Femur (tissue), 1 donor: ENCODE measurements at regions not wholly inside any gene's neighbourhood (a gene's known extent, or its start where the extent isn't known, plus 50 kb on each side); places are given as distances from the start of the nearest gene placed in this dataset.
A peak's percentile ranks its signal among the peaks of the same experiment; 100 is the strongest.
"Not testable (repeated sequence)": the region's sequence is repeated elsewhere in the genome, so short reads cannot be mapped to it uniquely, and the experiment has no call there.

Experiments
- DNase-seq: peaks from one replicate; pipeline ENCODE4 v3.0.0-alpha.2; 2017

DNA sequence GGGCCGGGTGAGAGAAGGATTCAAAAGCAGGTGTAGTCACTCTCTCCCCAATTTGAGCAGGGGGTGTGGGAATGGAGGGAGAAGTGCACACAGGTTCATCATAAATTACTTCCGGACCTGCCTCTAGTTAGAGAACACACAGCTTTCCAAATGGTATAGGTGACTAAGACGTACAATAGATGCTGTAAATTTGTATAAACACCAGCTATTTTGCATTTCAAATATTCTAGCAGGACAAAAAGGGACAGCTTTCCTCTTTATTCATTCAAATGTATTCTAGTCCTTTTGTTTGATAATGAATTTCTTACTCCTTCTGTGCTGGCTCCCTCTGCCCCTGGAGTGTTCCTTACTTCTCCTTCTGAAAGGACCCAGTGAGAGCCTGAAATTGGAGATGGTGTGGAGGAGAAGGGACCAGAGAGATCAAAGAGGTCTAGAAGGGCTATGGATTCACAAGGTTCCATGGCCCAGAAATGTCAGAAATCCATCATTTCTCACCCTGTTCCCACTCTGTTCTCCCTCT lies 53.2 kb upstream of the SH3BP4 start:
- DNase-seq: no peak

DNA sequence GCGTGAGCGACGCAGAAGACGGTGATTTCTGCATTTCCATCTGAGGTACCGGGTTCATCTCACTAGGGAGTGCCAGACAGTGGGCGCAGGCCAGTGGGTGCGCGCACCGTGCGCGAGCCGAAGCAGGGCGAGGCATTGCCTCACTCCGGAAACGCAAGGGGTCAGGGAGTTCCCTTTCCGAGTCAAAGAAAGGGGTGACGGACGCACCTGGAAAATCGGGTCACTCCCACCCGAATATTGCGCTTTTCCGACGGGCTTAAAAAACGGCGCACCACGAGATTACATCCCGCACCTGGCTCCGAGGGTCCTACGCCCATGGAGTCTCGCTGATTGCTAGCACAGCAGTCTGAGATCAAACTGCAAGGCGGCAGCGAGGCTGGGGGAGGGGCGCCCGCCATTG lies 63.4 kb upstream of the SH3BP4 start:
- DNase-seq: not testable (repeated sequence)

DNA sequence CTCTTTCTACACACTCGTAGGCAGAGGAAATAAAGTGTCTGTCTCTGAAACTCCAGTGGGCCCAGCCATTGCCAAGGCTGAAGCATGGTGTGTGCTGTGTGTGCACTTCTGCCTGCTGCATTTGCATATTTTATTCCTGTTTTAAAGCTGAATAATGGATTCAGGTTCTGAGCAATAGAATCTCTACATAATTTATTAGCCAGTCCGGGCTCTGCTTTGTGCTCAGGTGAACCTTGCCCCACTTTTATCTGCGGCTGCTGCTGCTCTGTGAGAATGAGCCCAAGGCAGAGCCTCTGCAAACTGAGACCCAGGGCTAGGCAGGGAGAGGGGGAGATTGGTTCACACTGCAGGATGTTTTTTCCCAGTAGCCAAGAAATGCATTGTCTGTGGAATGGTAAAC lies 64.6 kb upstream of the SH3BP4 start:
- no peak for DNase-seq

- no peak for DNase-seq
Measured at GRCh38 chr2:234885886-234886285, 65.9 kb upstream of the SH3BP4 start.

GRCh38 chr2:234885118-234885517 lies 66.7 kb upstream of the SH3BP4 start:
- no peak for DNase-seq

DNA sequence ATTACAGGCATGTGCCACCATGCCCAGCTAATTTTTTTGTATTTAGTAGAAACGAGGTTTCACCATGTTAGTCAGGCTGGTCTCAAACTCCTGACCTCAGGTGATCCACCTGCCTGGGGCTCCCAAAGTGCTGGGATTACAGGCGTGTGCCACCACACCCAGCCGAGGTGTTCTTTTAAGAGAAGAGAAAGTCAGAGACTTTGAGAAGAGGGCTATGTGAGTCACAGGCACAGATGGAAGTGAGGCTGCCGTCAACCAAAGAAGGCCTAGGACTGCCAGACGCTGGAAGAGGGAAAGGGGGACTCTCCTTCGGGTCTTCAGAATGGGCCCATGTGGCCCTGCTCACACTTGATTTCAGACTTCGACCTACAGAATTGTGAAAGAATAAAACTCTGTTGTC lies 67.2 kb upstream of the SH3BP4 start:
- no peak for DNase-seq

DNA sequence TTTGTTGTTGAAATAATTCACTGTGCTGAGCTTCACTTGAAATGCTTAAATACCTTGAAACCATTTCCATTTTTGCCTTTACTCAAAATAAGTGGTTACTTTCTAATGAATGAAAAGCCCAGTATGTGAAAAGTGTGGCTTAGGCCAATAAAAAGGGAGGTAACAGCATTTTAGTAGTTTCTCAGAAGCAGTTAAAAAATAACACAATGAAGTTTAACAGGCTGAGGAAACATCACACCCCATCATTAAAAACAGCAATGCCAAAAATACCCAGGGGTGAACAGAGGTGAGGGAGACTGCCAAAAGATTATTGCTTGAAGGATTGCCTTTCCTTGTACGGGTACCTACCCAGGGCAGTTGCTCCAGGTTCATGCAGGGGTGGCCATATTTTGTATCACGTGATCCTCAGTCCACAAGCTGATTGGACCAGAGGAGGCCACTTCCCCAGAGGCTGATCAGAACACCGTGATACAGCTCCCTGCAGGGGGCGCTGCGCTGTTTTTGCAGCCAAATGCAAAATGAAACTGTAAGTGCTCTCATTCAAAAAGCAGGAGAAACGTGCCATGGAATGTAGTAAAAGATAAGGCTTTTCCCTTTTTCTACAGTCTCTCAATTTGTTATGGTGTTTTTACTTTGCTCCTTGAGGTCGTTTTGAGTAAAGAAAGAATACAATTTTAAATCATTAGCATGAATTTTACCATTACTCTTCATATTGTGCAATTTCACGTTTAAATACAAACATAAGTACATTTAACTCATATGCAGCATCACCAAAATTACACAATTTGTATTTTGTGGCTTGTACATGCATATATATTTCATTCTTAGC lies 70.2 kb upstream of the SH3BP4 start:
- peak; percentile 84 for DNase-seq

DNA sequence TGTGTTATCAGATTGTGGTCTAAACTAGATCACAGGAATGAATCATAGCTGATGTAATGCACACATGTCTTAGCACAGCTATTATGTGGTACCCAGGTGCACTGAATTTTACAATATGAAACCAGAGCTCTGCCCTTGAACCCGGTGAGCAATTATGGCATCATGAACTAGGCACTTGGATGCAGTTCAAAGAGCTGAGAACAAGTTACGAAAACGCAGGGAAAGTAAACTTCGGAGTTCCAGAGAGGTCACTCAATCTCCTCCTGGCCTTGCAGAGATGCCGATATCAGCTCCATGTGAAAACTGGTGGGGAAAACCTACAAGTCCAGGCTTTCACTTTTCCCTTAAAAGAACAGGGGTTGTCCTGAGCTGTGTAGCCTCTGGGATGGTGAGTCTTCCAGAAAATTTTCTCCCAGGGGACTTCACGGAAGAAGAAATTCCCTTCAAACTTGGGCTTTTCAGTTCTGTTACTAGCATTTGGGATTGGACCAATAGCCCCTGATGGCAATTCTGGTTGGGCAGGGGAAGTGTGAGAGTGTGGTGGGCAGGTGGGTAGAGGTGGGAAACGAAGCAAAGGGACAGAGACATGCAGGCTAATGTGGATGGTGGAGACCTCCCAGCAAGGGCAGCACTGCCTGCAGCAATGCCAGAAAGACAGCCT lies 71.1 kb upstream of the SH3BP4 start:
- DNase-seq: no peak

DNA sequence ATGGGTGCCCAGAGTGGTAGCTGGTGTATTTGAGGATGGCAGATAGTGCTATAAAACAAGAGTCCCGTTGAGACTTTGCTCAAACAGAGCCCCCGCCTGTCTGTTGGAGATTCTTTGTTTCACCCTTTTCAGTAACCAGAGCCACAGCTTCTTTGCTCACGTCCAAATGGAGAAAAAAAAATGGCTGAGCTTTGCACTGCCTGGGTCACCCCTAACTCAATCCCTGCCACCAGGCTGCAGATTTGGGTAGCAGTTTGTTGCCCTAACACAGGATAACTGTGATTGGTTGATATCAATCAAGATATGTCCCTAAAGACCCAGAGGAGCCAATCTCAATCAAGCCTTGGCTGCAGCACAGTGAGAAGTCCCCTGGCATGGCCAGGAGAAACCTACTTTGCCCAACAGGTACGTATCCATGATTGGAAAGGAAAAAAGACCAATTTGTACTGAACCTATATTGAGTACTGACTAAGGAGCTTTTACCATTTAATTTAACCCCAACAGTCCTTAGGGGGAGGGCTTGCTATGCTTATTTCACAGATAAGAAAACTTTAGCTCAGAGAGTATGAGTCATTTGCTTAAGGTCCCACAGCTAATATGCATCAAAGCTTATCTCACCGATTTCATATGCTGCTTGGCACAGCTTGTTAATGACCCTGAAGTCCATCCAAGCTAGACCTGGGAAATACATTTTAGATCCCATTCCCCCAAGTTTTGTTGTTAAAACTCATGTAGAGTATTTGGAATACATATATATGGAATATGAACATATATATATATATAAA lies 72.0 kb upstream of the SH3BP4 start:
- DNase-seq: no peak

GRCh38 chr2:234876621-234877020 lies 75.2 kb upstream of the SH3BP4 start:
- DNase-seq: not testable (repeated sequence)

DNA sequence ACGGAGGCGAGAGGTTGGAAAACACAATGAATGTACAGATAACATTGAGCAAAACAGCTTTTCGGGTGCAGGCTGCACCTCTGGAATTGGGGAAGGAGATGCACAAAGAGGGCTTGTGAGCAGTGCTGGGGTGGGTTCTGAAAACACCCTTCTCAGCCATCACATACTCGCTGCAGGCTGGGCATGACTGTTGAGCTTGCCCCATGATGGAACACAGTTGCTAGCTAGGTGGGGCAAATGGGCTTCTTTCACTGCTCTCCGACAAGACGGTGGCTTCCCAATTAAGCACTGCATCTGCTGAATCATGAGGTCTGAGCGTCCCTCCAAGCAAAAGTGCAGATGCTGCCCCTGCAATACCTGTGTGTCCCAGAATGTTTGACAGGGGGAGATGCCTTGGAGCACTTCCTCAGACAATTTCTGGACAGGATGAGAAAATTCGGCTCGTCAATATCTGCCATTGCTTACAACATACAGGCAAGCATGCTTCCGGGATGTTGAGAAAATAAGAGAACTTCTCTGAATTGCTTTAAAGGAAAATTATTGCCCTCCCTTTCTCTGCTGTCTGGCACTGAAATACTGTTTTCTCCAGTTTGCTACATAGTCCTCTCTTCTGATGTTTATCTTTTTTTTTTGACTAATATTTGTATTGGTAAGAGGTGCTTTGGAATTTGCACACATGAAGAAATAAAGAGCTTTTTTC lies 77.3 kb upstream of the SH3BP4 start:
- no peak for DNase-seq

GRCh38 chr2:234873828-234874173 lies 78.0 kb upstream of the SH3BP4 start:
- peak; percentile 44 for DNase-seq

GRCh38 chr2:234873103-234873827 lies 78.6 kb upstream of the SH3BP4 start:
- no peak for DNase-seq

GRCh38 chr2:234869969-234870368 lies 81.8 kb upstream of the SH3BP4 start:
- DNase-seq: no peak

DNA sequence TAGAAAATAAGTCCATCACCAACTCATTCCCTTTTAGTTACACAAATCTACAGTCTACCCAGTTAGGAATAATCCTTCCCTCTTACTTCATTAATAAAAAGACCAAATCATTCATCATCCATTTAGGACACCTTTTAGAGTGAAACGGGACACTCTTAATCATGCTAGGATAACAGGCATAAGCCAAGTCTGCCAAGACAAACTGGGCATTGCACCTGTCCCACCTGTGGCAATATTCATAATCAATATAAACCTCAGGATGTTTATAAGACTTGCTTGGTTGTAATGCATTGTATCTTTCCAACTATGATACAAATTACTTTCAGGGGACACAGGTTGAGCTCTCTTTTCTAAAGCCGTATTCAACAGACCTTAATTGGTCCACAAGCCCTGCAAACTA lies 82.7 kb upstream of the SH3BP4 start:
- DNase-seq: no peak

GRCh38 chr2:234867882-234868285 lies 83.9 kb upstream of the SH3BP4 start:
- DNase-seq: no peak

- DNase-seq: no peak
Measured at GRCh38 chr2:234865586-234865985, 86.2 kb upstream of the SH3BP4 start.

- DNase-seq: no peak
Measured at GRCh38 chr2:234865040-234865439, 86.8 kb upstream of the SH3BP4 start.

GRCh38 chr2:234864506-234864905 lies 87.3 kb upstream of the SH3BP4 start:
- no peak for DNase-seq

GRCh38 chr2:234863043-234863934 lies 88.5 kb upstream of the SH3BP4 start:
- DNase-seq: no peak
